K562 (cell line): ENCODE measurements at regions not wholly inside any gene's neighbourhood (a gene's known extent, or its start where the extent isn't known, plus 50 kb on each side); places are given as distances from the start of the nearest gene placed in this dataset.

Source experiments
- ATAC-seq: fragments of 200-7000 bp; cut with Tn5 transposase; 3 replicates; pipeline ENCODE4 v1.9.1; 2020; ENCODE audit warnings: moderate library complexity
- BruUV-seq: library from RNA; stranded (reverse); fragments of 400-500 nt; replicated peaks from 2 replicates; lab custom pipeline; 2021; lab: Mats Ljungman, UMichigan
- CTCF ChIA-PET: fragments of 300-600 bp; formaldehyde crosslinking; extraction: SDS; loops from one replicate; lab custom pipeline; 2021; ENCODE audit warnings: low intra/inter-chr PET ratio; lab: Yijun Ruan, JAX
- POLR2A ChIA-PET: fragments of 300-600, 350-650 bp; sonication (Branson Sonifier 250); formaldehyde crosslinking; extraction: SDS; loops from one replicate; lab custom pipeline; 2021; ENCODE audit warnings: antibody characterized with exemption, inconsistent platforms; lab: Yijun Ruan, JAX
- DNase-seq, 4 experiments: peaks; one replicate each; pipeline versions ENCODE4 v3.0.0 to v3.0.0-alpha.2; 2011 to 2018; ENCODE audit warnings: low spot score in 3 of 4, mixed read lengths in 3 of 4; ENCODE audit errors: extremely low read depth in 1 of 4
- FAIRE-seq: peaks from 2 replicates; lab custom pipeline; 2011; peaks lifted over from hg19 to GRCh38; lab: Jason Lieb, UNC
- H2AFZ ChIP-seq: 2 replicates; pipeline ENCODE4 v1.6.0; 2011; ENCODE audit warnings: low read depth, low read length, control low read depth, inconsistent platforms
- H3K27ac ChIP-seq: fragments of 200-600 bp; 3 replicates; pipeline ENCODE4 v1.8.0; 2011; ENCODE audit warnings: low read depth, mild to moderate bottlenecking, control low read depth, inconsistent platforms, low read length, moderate library complexity, mixed read lengths; ENCODE audit errors: extremely low read depth
- H3K27me3 ChIP-seq, 2 experiments: fragments of 300-600 bp in 1 of 2; 2 replicates in 1 of 2; 3 replicates in 1 of 2; pipeline versions ENCODE4 v1.6.0 to v1.8.0; 2011; ENCODE audit warnings: inconsistent platforms in 2 of 2, low read length in 2 of 2, mild to moderate bottlenecking in 1 of 2, mixed read lengths in 1 of 2, moderate library complexity in 1 of 2; ENCODE audit not compliant: control insufficient read depth in 2 of 2, insufficient read depth in 2 of 2
- H3K36me3 ChIP-seq: fragments of 300-600 bp; 3 replicates; pipeline ENCODE4 v1.8.0; 2011; ENCODE audit warnings: mild to moderate bottlenecking, low read length, inconsistent platforms; ENCODE audit not compliant: control insufficient read depth, insufficient read depth
- H3K4me1 ChIP-seq, 2 experiments: fragments of 200-600 bp in 1 of 2; replicated peaks in 1 of 2; 2 replicates in 1 of 2; 3 replicates in 1 of 2; pipeline versions ENCODE4 v1.5.1 to v1.8.0; 2011; ENCODE audit warnings: inconsistent platforms in 2 of 2, low read length in 2 of 2, mild to moderate bottlenecking in 1 of 2, mixed read lengths in 1 of 2, moderate library complexity in 1 of 2; ENCODE audit not compliant: control insufficient read depth in 2 of 2, insufficient read depth in 2 of 2
- H3K4me2 ChIP-seq: 2 replicates; pipeline ENCODE4 v1.6.1; 2011; ENCODE audit warnings: low read length, control low read depth, inconsistent platforms, mixed read lengths; ENCODE audit not compliant: insufficient read depth
- H3K4me3 ChIP-seq: fragments of 200-600 bp; sonication (generic), shearing (Covaris generic); 2 replicates; pipeline ENCODE4 v1.5.1; 2016; ENCODE audit warnings: control low read depth, inconsistent platforms
- H3K79me2 ChIP-seq: fragments of 200-600 bp; 3 replicates; pipeline ENCODE4 v1.8.0; 2011; ENCODE audit warnings: low read length, inconsistent platforms; ENCODE audit not compliant: control insufficient read depth, insufficient read depth
- H3K9ac ChIP-seq, 2 experiments: 2 replicates each; pipeline versions ENCODE4 v1.6.0 to v1.6.1; 2011; ENCODE audit warnings: low read depth in 2 of 2, low read length in 2 of 2, control low read depth in 1 of 2, inconsistent platforms in 1 of 2, mild to moderate bottlenecking in 1 of 2, mixed read lengths in 1 of 2; ENCODE audit not compliant: insufficient read depth in 1 of 2
- H3K9me1 ChIP-seq: one replicate; pipeline ENCODE4 v1.6.0; 2011; ENCODE audit warnings: inconsistent platforms, mild to moderate bottlenecking, low read length, moderate library complexity; ENCODE audit not compliant: control insufficient read depth, insufficient read depth
- H3K9me3 ChIP-seq: replicated peaks from 2 replicates; pipeline ENCODE4 v1.5.1; 2011; ENCODE audit warnings: low read depth, low read length, inconsistent platforms; ENCODE audit not compliant: control insufficient read depth, insufficient read depth
- H4K20me1 ChIP-seq: replicated peaks from 2 replicates; pipeline ENCODE4 v1.6.1; 2011; ENCODE audit warnings: low read length, inconsistent platforms, mixed read lengths; ENCODE audit not compliant: control insufficient read depth, insufficient read depth
- EHMT2 ChIP-seq: fragments of 450-650 bp; IDR thresholded peaks from 2 replicates; pipeline ENCODE4 v1.6.1; 2018; ENCODE audit warnings: antibody characterized with exemption
- HCFC1 ChIP-seq: IDR thresholded peaks from 2 replicates; pipeline ENCODE4 v1.6.1; 2012; ENCODE audit warnings: low read depth, low read length, improper control_type of control experiment
- MAZ ChIP-seq, 2 experiments: fragments of 450-650 bp in 1 of 2; sonication (generic) in 1 of 2; formaldehyde crosslinking; IDR thresholded peaks in 1 of 2; conservative IDR thresholded peaks in 1 of 2; 2 replicates each; pipeline versions ENCODE4 v1.4.0 to v1.5.0; 2020; ENCODE audit warnings: mild to moderate bottlenecking in 1 of 2, missing genetic modification reagents in 1 of 2
- MCM7 ChIP-seq, 2 experiments: fragments of 450-650 bp; IDR thresholded peaks; 2 replicates each; pipeline ENCODE4 v1.6.1; 2016 to 2018
- NCOA4 ChIP-seq: fragments of 450-650 bp; IDR thresholded peaks from 2 replicates; pipeline ENCODE4 v1.6.1; 2018; ENCODE audit warnings: mild to moderate bottlenecking; ENCODE audit not compliant: partially characterized antibody
- OTX1 ChIP-seq: fragments of 450-650 bp; formaldehyde crosslinking; IDR thresholded peaks from 2 replicates; pipeline ENCODE4 v1.4.0; 2022; ENCODE audit warnings: mild to moderate bottlenecking
- POU5F1 ChIP-seq: fragments of 150-350 bp; IDR thresholded peaks from 2 replicates; pipeline ENCODE4 v1.6.1; 2014; ENCODE audit warnings: borderline replicate concordance, low read length, low read depth, mild to moderate bottlenecking; ENCODE audit not compliant: partially characterized antibody
- PTBP1 ChIP-seq: fragments of 200-400 bp; formaldehyde crosslinking; IDR thresholded peaks from 2 replicates; pipeline ENCODE4 v1.6.1; 2017; ENCODE audit warnings: low read depth, low read length
- SAFB2 ChIP-seq: fragments of 200-400 bp; formaldehyde crosslinking; IDR thresholded peaks from 2 replicates; pipeline ENCODE4 v1.6.1; 2018; ENCODE audit warnings: borderline replicate concordance, low read length, low read depth, moderate library complexity; ENCODE audit not compliant: severe bottlenecking
- ZFP1 ChIP-seq: fragments of 450-650 bp; formaldehyde crosslinking; IDR thresholded peaks from 2 replicates; pipeline ENCODE4 v1.4.0; 2020; ENCODE audit warnings: mild to moderate bottlenecking, mixed read lengths
- ZNF444 ChIP-seq: fragments of 250-450 bp; sonication (Bioruptor Pico); IDR thresholded peaks from 2 replicates; pipeline ENCODE4 v1.4.0; 2020; ENCODE audit warnings: mild to moderate bottlenecking, moderate library complexity
- ZNF583 ChIP-seq: fragments of 250-450 bp; sonication (Bioruptor Pico); IDR thresholded peaks from 2 replicates; pipeline ENCODE4 v1.4.0; 2020
- WGBS: fragments of 100-300 bp; shearing (Covaris generic); methylation state at CpG from one replicate; pipeline ENCODE4 v1.1.6; 2016; ENCODE audit warnings: low coverage, mixed read lengths; ENCODE audit not compliant: insufficient coverage; ENCODE audit errors: missing lambda C conversion rate; 5-methylcytosine and 5-hydroxymethylcytosine counted together
- in situ Hi-C: fragments of 300-500 bp; cut with MboI; formaldehyde crosslinking; loops from 4 replicates; pipeline ENCODE4 v1.15.0; 2018; ENCODE audit warnings: inconsistent platforms, mixed read lengths
- intact Hi-C: fragments of 100-400 bp; cut with micrococcal nuclease; formaldehyde crosslinking; loops from 2 replicates; pipeline ENCODE4 v1.14.2; 2022
- TF ChIP-seq, protein P1 (sequence below), 2 experiments: IDR thresholded peaks; 2 replicates each; pipeline ENCODE4 v1.6.1; 2011; ENCODE audit warnings: borderline replicate concordance in 1 of 2, control low read depth in 1 of 2, low read depth in 1 of 2, low read length in 1 of 2, mild to moderate bottlenecking in 1 of 2, mixed read lengths in 1 of 2, moderate library complexity in 1 of 2; ENCODE audit not compliant: insufficient read depth in 1 of 2, insufficient read length in 1 of 2, poor library complexity in 1 of 2, severe bottlenecking in 1 of 2; ENCODE audit errors: extremely low read depth in 1 of 2
- TF ChIP-seq, protein P2 (sequence below): fragments of 450-650 bp; formaldehyde crosslinking; IDR thresholded peaks from 2 replicates; pipeline ENCODE4 v1.4.0; 2020; ENCODE audit warnings: mild to moderate bottlenecking
- TF ChIP-seq, protein P3 (sequence below): fragments of 450-650 bp; IDR thresholded peaks from 2 replicates; pipeline ENCODE4 v1.6.1; 2014; ENCODE audit warnings: low read depth, mild to moderate bottlenecking, moderate library complexity, borderline replicate concordance

DNA sequence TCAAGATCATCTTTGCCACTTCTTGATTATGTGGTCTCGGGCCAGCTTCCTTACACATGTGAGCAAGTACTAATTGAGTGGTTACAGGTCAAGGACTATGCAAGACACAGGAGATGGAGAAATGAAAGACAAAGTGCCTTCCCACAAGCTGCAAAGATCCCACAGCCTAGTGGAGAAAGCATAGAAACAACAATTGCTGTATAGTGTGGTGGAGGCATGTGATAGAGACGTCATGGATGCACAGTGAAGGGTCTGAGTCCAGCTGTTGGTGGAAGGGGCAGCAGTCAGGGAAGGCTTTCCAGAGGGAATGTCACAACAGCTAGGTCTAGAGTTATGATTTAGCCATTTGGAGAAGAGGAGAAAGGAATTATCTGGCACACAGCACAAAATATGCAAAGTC is 210.6 kb downstream of the KDR start:
- no peaks in the 10 kb centered on the region for H3K4me1 ChIP-seq
- H2AFZ ChIP-seq = no peak overlapping the region
- no peak overlapping the region for H3K9ac ChIP-seq
- H3K27me3 ChIP-seq = no peaks in the 10 kb centered on the region
- in situ Hi-C loops (no loop called here), intact Hi-C loops (no loop called here)
- no peak overlapping the region for H3K4me2 ChIP-seq
- no TSS peak for BruUV-seq
- DNase-seq = no peak
- TF ChIP-seq NCOA4 (no peak), SAFB2 (no peak), ZFP1 (CRISPR knock-in tag) (no peak), OTX1 (CRISPR knock-in tag) (no peak), POU5F1 (no peak), MCM7 (IDR thresholded peaks at IDR 0.05) (no peak), EHMT2 (no peak), ZNF583 (CRISPR knock-in tag) (no peak), MAZ (CRISPR knock-in tag; conservative IDR thresholded peaks at IDR 0.05 in 1 of 2, IDR thresholded peaks at IDR 0.05 in 1 of 2) (no peak), ZNF444 (CRISPR knock-in tag) (no peak), HCFC1 (no peak), PTBP1 (no peak)
- TF ChIP-seq, protein P1, sequence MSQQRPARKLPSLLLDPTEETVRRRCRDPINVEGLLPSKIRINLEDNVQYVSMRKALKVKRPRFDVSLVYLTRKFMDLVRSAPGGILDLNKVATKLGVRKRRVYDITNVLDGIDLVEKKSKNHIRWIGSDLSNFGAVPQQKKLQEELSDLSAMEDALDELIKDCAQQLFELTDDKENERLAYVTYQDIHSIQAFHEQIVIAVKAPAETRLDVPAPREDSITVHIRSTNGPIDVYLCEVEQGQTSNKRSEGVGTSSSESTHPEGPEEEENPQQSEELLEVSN (IDR thresholded peaks at IDR 0.05; ENCODE audit: borderline replicate concordance in 1 of 2, extremely low read depth in 1 of 2, insufficient read depth in 1 of 2, insufficient read length in 1 of 2, low read depth in 1 of 2, low read length in 1 of 2, poor library complexity in 1 of 2, severe bottlenecking in 1 of 2) = no peak
- TF ChIP-seq, protein P2, sequence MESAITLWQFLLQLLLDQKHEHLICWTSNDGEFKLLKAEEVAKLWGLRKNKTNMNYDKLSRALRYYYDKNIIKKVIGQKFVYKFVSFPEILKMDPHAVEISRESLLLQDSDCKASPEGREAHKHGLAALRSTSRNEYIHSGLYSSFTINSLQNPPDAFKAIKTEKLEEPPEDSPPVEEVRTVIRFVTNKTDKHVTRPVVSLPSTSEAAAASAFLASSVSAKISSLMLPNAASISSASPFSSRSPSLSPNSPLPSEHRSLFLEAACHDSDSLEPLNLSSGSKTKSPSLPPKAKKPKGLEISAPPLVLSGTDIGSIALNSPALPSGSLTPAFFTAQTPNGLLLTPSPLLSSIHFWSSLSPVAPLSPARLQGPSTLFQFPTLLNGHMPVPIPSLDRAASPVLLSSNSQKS (CRISPR knock-in tag) = no peak
- TF ChIP-seq, protein P3, sequence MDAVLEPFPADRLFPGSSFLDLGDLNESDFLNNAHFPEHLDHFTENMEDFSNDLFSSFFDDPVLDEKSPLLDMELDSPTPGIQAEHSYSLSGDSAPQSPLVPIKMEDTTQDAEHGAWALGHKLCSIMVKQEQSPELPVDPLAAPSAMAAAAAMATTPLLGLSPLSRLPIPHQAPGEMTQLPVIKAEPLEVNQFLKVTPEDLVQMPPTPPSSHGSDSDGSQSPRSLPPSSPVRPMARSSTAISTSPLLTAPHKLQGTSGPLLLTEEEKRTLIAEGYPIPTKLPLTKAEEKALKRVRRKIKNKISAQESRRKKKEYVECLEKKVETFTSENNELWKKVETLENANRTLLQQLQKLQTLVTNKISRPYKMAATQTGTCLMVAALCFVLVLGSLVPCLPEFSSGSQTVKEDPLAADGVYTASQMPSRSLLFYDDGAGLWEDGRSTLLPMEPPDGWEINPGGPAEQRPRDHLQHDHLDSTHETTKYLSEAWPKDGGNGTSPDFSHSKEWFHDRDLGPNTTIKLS = no peak
- CTCF ChIA-PET = no interaction called here
- no peaks in the 10 kb centered on the region for H3K79me2 ChIP-seq
- WGBS = 0% methylated on average over 2 of the region's 2 CpGs
- POLR2A ChIA-PET = no interaction called here
- H4K20me1 ChIP-seq = no peaks in the 10 kb centered on the region
- no peak for FAIRE-seq
- H3K4me3 ChIP-seq = no peak overlapping the region
- no peak overlapping the region for H3K27ac ChIP-seq
- no peaks in the 10 kb centered on the region for H3K9me3 ChIP-seq
- H3K9me1 ChIP-seq = no peaks in the 10 kb centered on the region
- no peaks in the 10 kb centered on the region for H3K36me3 ChIP-seq
- no peak for ATAC-seq
